ENCODE measurements at regions not wholly inside any gene's neighbourhood (a gene's known extent, or its start where the extent isn't known, plus 50 kb on each side); places are given as distances from the start of the nearest gene placed in this dataset.

DNA sequence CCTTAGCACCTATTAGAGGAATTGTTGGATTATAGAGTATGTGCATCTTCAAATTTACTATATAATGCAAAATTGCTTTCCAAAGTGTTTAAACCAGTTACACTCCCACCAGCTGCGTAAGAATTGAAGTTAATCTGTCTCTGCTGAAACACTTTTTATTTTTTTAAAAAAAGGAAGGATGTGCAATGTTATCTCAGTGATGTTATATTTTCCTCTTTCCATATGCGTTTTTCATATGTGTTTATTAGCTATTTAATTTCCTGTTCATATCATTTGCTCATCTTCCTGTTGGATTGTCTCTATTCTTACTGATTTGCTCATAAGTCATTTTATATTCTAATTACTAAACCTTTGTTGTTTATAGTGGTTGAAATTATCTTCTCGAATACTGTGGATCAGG lies 63.2 kb upstream of the RFX8 start:
- Histone ChIP-seq H3K36me3 (ENCODE audit: control insufficient read depth in 2 of 2, extremely low read depth in 1 of 2, insufficient read depth in 2 of 2, low read length in 2 of 2) (no peaks in the 10 kb centered on the region), H4K20me1 (ENCODE audit: control insufficient read depth, extremely low read depth, insufficient read depth, low read length) (no peaks in the 10 kb centered on the region), H3K27ac (ENCODE audit: control insufficient read depth, insufficient read depth, low read length) (no peak overlapping the region), H3K27me3 (ENCODE audit: control insufficient read depth, extremely low read depth, insufficient read depth, low read length) (no peaks in the 10 kb centered on the region), H3K9me3 (ENCODE audit: control insufficient read depth, low read depth, low read length) (no peaks in the 10 kb centered on the region), H3K4me1 (ENCODE audit: control insufficient read depth, extremely low read depth, insufficient read depth, low read length) (no peaks in the 10 kb centered on the region), H3K79me2 (ENCODE audit: control insufficient read depth, insufficient read depth, low read length) (no peaks in the 10 kb centered on the region), H3K4me3 (ENCODE audit: control insufficient read depth in 2 of 3, extremely low read depth in 1 of 3, insufficient read depth in 2 of 3, low read depth in 1 of 3, low read length in 3 of 3) (no peak overlapping the region), H2AFZ (ENCODE audit: control insufficient read depth, low read length) (no peak overlapping the region), H3K9ac (ENCODE audit: control insufficient read depth, extremely low read depth, insufficient read depth, low read length) (no peak overlapping the region), H3K4me2 (ENCODE audit: control insufficient read depth, extremely low read depth, insufficient read depth, low read depth, low read length) (no peak overlapping the region), H3K9me1 (ENCODE audit: control insufficient read depth, extremely low read depth, insufficient read depth, low read length) (no peaks in the 10 kb centered on the region)
- DNase-seq (ENCODE audit: low read depth, low spot score) = no peak
- TF ChIP-seq, protein P1, sequence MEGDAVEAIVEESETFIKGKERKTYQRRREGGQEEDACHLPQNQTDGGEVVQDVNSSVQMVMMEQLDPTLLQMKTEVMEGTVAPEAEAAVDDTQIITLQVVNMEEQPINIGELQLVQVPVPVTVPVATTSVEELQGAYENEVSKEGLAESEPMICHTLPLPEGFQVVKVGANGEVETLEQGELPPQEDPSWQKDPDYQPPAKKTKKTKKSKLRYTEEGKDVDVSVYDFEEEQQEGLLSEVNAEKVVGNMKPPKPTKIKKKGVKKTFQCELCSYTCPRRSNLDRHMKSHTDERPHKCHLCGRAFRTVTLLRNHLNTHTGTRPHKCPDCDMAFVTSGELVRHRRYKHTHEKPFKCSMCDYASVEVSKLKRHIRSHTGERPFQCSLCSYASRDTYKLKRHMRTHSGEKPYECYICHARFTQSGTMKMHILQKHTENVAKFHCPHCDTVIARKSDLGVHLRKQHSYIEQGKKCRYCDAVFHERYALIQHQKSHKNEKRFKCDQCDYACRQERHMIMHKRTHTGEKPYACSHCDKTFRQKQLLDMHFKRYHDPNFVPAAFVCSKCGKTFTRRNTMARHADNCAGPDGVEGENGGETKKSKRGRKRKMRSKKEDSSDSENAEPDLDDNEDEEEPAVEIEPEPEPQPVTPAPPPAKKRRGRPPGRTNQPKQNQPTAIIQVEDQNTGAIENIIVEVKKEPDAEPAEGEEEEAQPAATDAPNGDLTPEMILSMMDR (optimal IDR thresholded peaks at IDR 0.05 in 1 of 3, IDR thresholded peaks at IDR 0.05 in 1 of 3, conservative IDR thresholded peaks at IDR 0.05 in 1 of 3; ENCODE audit: extremely low read depth in 1 of 3, insufficient read depth in 2 of 3, low read length in 3 of 3) = no peak
- no peak for TF ChIP-seq EZH2 (IDR thresholded peaks at IDR 0.05; ENCODE audit: low read length)
- FAIRE-seq = no peak
- dilution Hi-C loops (cut with MboI; ENCODE audit: extremely low pct_ligation_motif_present, low sequenced_read_pairs) = no loop called here

DNA sequence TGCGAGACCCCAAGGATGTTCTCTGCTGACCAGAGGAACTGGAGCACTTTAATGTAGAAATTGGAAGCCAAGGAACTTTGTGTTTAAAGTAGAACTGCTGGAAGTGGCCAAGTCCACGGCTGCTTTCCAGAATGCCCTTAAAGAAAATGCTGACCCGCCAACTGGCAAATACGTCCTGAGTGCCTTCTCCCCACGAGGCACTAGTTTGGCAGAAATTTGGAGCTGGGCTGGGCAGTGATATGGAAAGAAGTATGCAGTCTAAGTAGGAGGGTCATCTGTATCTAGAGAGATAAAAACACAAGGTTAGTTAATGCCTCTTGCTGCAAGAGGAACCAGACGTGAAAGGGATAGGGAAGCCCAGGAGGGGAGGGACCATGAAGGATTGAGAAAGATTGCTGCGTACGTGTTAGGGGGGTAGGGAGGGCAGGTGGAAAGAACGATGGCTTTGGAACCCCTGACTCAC lies 59.3 kb upstream of the RFX8 start:
- DNase-seq (ENCODE audit: low read depth, low spot score) (no peak), FAIRE-seq (no peak)
- dilution Hi-C loops (cut with MboI; ENCODE audit: extremely low pct_ligation_motif_present, low sequenced_read_pairs) = no loop called here
- Histone ChIP-seq H3K36me3 (ENCODE audit: control insufficient read depth in 2 of 2, extremely low read depth in 1 of 2, insufficient read depth in 2 of 2, low read length in 2 of 2) (no peaks in the 10 kb centered on the region), H3K4me1 (ENCODE audit: control insufficient read depth, extremely low read depth, insufficient read depth, low read length) (no peaks in the 10 kb centered on the region), H4K20me1 (ENCODE audit: control insufficient read depth, extremely low read depth, insufficient read depth, low read length) (no peaks in the 10 kb centered on the region), H3K9ac (ENCODE audit: control insufficient read depth, extremely low read depth, insufficient read depth, low read length) (no peak overlapping the region), H3K27ac (ENCODE audit: control insufficient read depth, insufficient read depth, low read length) (no peak overlapping the region), H2AFZ (ENCODE audit: control insufficient read depth, low read length) (no peak overlapping the region), H3K79me2 (ENCODE audit: control insufficient read depth, insufficient read depth, low read length) (no peaks in the 10 kb centered on the region), H3K27me3 (ENCODE audit: control insufficient read depth, extremely low read depth, insufficient read depth, low read length) (no peaks in the 10 kb centered on the region), H3K9me3 (ENCODE audit: control insufficient read depth, low read depth, low read length) (no peaks in the 10 kb centered on the region), H3K9me1 (ENCODE audit: control insufficient read depth, extremely low read depth, insufficient read depth, low read length) (no peaks in the 10 kb centered on the region), H3K4me2 (ENCODE audit: control insufficient read depth, extremely low read depth, insufficient read depth, low read depth, low read length) (no peak overlapping the region), H3K4me3 (ENCODE audit: control insufficient read depth in 2 of 3, extremely low read depth in 1 of 3, insufficient read depth in 2 of 3, low read depth in 1 of 3, low read length in 3 of 3) (no peak overlapping the region)
- TF ChIP-seq, protein P1 (optimal IDR thresholded peaks at IDR 0.05 in 1 of 3, IDR thresholded peaks at IDR 0.05 in 1 of 3, conservative IDR thresholded peaks at IDR 0.05 in 1 of 3; ENCODE audit: extremely low read depth in 1 of 3, insufficient read depth in 2 of 3, low read length in 3 of 3) = no peak
- no peak for TF ChIP-seq EZH2 (IDR thresholded peaks at IDR 0.05; ENCODE audit: low read length)

All from keratinocyte (primary cell).